Suprapubic skin (tissue), 3 donors: ENCODE measurements at regions not wholly inside any gene's neighbourhood (a gene's known extent, or its start where the extent isn't known, plus 50 kb on each side); places are given as distances from the start of the nearest gene placed in this dataset.

Experiments
- POLR2A ChIP-seq, 2 donors: fragments of 450-650 bp; IDR thresholded peaks; one replicate each; pipeline ENCODE4 v1.6.1; 2017; ENCODE audit warnings: antibody characterized with exemption in 2 of 2, mild to moderate bottlenecking in 2 of 2, moderate library complexity in 2 of 2
- TF ChIP-seq, protein P1 (sequence below), 2 donors: fragments of 200-600 bp in 1 of 2; fragments of 450-650 bp in 1 of 2; sonication (generic) in 1 of 2; IDR thresholded peaks; one replicate each; pipeline ENCODE4 v1.5.1; 2016 to 2019; ENCODE audit warnings: antibody characterized with exemption in 2 of 2, mild to moderate bottlenecking in 1 of 2, moderate library complexity in 1 of 2

DNA sequence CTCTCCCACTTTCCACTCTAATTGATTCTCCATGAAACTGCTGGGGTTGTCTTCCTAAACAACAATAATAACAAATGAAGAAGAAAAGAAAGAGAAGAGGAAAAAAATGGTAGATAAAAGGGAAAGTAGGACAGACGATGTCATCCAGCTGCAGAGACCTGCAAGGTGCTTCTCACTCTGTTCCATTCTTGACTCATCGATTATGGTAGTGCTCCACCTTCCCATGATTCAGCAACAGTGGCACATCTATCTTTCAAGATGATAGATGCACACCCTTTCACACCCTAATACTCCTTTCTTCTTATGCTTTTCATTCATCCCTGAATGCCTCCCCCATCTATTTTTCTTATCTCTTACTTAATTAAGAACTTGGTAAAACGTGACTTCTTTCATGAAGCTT lies 610.2 kb downstream of the NR4A2 start:
- TF ChIP-seq, protein P1, sequence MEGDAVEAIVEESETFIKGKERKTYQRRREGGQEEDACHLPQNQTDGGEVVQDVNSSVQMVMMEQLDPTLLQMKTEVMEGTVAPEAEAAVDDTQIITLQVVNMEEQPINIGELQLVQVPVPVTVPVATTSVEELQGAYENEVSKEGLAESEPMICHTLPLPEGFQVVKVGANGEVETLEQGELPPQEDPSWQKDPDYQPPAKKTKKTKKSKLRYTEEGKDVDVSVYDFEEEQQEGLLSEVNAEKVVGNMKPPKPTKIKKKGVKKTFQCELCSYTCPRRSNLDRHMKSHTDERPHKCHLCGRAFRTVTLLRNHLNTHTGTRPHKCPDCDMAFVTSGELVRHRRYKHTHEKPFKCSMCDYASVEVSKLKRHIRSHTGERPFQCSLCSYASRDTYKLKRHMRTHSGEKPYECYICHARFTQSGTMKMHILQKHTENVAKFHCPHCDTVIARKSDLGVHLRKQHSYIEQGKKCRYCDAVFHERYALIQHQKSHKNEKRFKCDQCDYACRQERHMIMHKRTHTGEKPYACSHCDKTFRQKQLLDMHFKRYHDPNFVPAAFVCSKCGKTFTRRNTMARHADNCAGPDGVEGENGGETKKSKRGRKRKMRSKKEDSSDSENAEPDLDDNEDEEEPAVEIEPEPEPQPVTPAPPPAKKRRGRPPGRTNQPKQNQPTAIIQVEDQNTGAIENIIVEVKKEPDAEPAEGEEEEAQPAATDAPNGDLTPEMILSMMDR (IDR thresholded peaks at IDR 0.05) = no peak
- no peak for TF ChIP-seq POLR2A (IDR thresholded peaks at IDR 0.05)
